ENCODE measurements at regions not wholly inside any gene's neighbourhood (a gene's known extent, or its start where the extent isn't known, plus 50 kb on each side); places are given as distances from the start of the nearest gene placed in this dataset.
"Not testable (repeated sequence)": the region's sequence is repeated elsewhere in the genome, so short reads cannot be mapped to it uniquely, and the experiment has no call there.

DNA sequence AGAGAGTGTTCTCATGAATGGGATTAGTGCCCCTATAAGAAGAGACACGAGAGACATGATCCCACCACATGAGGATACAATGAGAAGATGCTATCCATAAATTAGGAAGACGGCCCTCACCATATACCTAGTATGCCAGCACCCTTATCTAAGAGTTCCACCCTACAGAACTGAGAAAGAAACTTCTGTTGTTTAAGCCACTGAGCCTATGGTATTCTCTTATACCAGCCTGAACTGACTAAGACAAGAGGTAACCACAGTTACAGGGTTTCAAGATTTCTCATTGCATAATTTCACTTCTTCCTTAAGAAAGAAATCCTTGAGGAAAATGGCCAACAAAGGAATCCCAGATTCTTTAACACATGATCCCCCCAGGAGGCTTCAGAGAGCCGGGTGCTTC, 412.4 kb downstream of the NTRK2 start:
- Histone ChIP-seq H3K36me3 (ENCODE audit: control insufficient read depth, insufficient read depth, low read length) (no peaks in the 10 kb centered on the region), H3K27me3 (ENCODE audit: control insufficient read depth, insufficient read depth, low read length) (peaks cover 5% of the 10 kb centered on the region), H3K4me3 (ENCODE audit: low read depth, low read length) (no peak overlapping the region)
- no peak for DNase-seq (ENCODE audit: low read depth)
- no peak for TF ChIP-seq CTCF (IDR thresholded peaks at IDR 0.05; ENCODE audit: insufficient read depth, low read length, poor library complexity, severe bottlenecking)

DNA sequence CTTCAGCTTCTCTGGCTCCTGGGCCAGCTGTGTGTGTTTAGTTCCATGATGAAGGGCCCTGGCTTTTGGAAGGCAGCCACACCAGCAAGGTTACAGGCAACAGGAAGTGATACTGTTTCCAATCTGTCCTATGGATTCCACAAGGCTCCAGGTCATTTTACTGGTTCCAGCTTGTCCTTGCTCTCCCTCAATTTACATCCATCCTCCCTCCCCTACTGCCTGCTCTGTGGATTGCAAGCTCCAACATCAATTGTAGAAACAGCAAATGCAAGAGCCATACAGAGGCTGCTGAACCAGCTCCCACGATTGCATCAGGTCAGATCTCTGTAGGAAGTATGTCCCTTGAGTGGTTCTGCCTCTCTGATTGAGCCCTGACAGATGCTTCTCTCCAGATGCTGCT, 409.8 kb downstream of the NTRK2 start:
- TF ChIP-seq CTCF (IDR thresholded peaks at IDR 0.05; ENCODE audit: insufficient read depth, low read length, poor library complexity, severe bottlenecking), result no peak
- Histone ChIP-seq H3K27me3 (ENCODE audit: control insufficient read depth, insufficient read depth, low read length) (peaks cover 5% of the 10 kb centered on the region), H3K36me3 (ENCODE audit: control insufficient read depth, insufficient read depth, low read length) (no peaks in the 10 kb centered on the region), H3K4me3 (ENCODE audit: low read depth, low read length) (no peak overlapping the region)
- no peak for DNase-seq (ENCODE audit: low read depth)

- no peaks in the 10 kb centered on the region for H3K36me3 ChIP-seq (ENCODE audit: control insufficient read depth, insufficient read depth, low read length)
- H3K27me3 ChIP-seq (ENCODE audit: control insufficient read depth, insufficient read depth, low read length), result peaks cover 5% of the 10 kb centered on the region
- no peak overlapping the region for H3K4me3 ChIP-seq (ENCODE audit: low read depth, low read length)
- no peak for TF ChIP-seq CTCF (IDR thresholded peaks at IDR 0.05; ENCODE audit: insufficient read depth, low read length, poor library complexity, severe bottlenecking)
- no peak for DNase-seq (ENCODE audit: low read depth)
Measured at GRCh38 chr9:85077944-85078343, 408.4 kb downstream of the NTRK2 start.

GRCh38 chr9:85077146-85077545, 407.6 kb downstream of the NTRK2 start:
- not testable (repeated sequence) for H3K27me3 ChIP-seq (ENCODE audit: control insufficient read depth, insufficient read depth, low read length); DNase-seq (ENCODE audit: low read depth); H3K36me3 ChIP-seq (ENCODE audit: control insufficient read depth, insufficient read depth, low read length); H3K4me3 ChIP-seq (ENCODE audit: low read depth, low read length)

Measured in kidney epithelial cell (primary cell).